ENCODE measurements at regions not wholly inside any gene's neighbourhood (a gene's known extent, or its start where the extent isn't known, plus 50 kb on each side); places are given as distances from the start of the nearest gene placed in this dataset.

- peaks cover 0 to 3% (median 0%) of the 10 kb centered on the region in 4 donors for H3K27me3 ChIP-seq (ENCODE audit: control insufficient read depth in 4 of 4, insufficient read depth in 4 of 4, low read length in 3 of 4)
- 77% methylated on average over 6 of the region's 6 CpGs for WGBS
These were observed 72.8 kb upstream of the YPEL5 start for GRCh38 chr2:30074023-30074422.

GRCh38 chr2:30078521-30078920, 68.3 kb upstream of the YPEL5 start:
- no peaks in the 10 kb centered on the region for H3K4me1 ChIP-seq (ENCODE audit: control insufficient read depth in 4 of 4, insufficient read depth in 4 of 4, low read length in 3 of 4)
- 76% methylated on average over 1 of the region's 1 CpG for whole genome bisulfite sequencing
- H3K27me3 ChIP-seq (ENCODE audit: control insufficient read depth in 4 of 4, insufficient read depth in 4 of 4, low read length in 3 of 4) = no peaks in the 10 kb centered on the region
- no peak overlapping the region for H3K27ac ChIP-seq (ENCODE audit: low read depth in 1 of 2, low read length in 2 of 2)
- H3K4me3 ChIP-seq (ENCODE audit: low read depth in 1 of 3, low read length in 3 of 3) = no peak overlapping the region
- no peaks in the 10 kb centered on the region for H3K9me3 ChIP-seq (ENCODE audit: control insufficient read depth in 4 of 4, low read length in 3 of 4)
- H3K36me3 ChIP-seq (ENCODE audit: control insufficient read depth in 4 of 4, insufficient read depth in 3 of 4, low read depth in 1 of 4, low read length in 3 of 4) = no peaks in the 10 kb centered on the region
- TF ChIP-seq FOXA1 (IDR thresholded peaks at IDR 0.05) (no peak), NR2F2 (IDR thresholded peaks at IDR 0.05) (no peak), ATF3 (IDR thresholded peaks at IDR 0.05) (no peak), SP1 (IDR thresholded peaks at IDR 0.05) (no peak), MAX (IDR thresholded peaks at IDR 0.05) (no peak)
- no peak overlapping the region for H3K9ac ChIP-seq (ENCODE audit: low read depth in 1 of 2, low read length in 2 of 2)
- DNase-seq (ENCODE audit: low spot score) = no peak

More at GRCh38 chr2:30074023-30074422, 72.8 kb upstream of the YPEL5 start:
- no peak for TF ChIP-seq GABPA (IDR thresholded peaks at IDR 0.05 in 1 of 2, conservative IDR thresholded peaks at IDR 0.05 in 1 of 2)
- Histone ChIP-seq H3K36me3 (ENCODE audit: control insufficient read depth in 4 of 4, insufficient read depth in 3 of 4, low read depth in 1 of 4, low read length in 3 of 4) (no peaks in the 10 kb centered on the region), H3K9ac (ENCODE audit: low read depth in 1 of 2, low read length in 2 of 2) (no peak overlapping the region), H3K4me3 (ENCODE audit: low read depth in 1 of 3, low read length in 3 of 3) (no peak overlapping the region), H3K9me3 (ENCODE audit: control insufficient read depth in 4 of 4, low read length in 3 of 4) (no peaks in the 10 kb centered on the region), H3K27ac (ENCODE audit: low read depth in 1 of 2, low read length in 2 of 2) (no peak overlapping the region), H3K4me1 (ENCODE audit: control insufficient read depth in 4 of 4, insufficient read depth in 4 of 4, low read length in 3 of 4) (no peaks in the 10 kb centered on the region)
- DNase-seq (ENCODE audit: low spot score) = no peak

- Histone ChIP-seq H3K9me3 (ENCODE audit: control insufficient read depth in 4 of 4, low read length in 3 of 4) (no peaks in the 10 kb centered on the region), H3K27me3 (ENCODE audit: control insufficient read depth in 4 of 4, insufficient read depth in 4 of 4, low read length in 3 of 4) (no peaks in the 10 kb centered on the region), H3K27ac (ENCODE audit: low read depth in 1 of 2, low read length in 2 of 2) (no peak overlapping the region), H3K9ac (ENCODE audit: low read depth in 1 of 2, low read length in 2 of 2) (no peak overlapping the region), H3K36me3 (ENCODE audit: control insufficient read depth in 4 of 4, insufficient read depth in 3 of 4, low read depth in 1 of 4, low read length in 3 of 4) (no peaks in the 10 kb centered on the region), H3K4me3 (ENCODE audit: low read depth in 1 of 3, low read length in 3 of 3) (no peak overlapping the region), H3K4me1 (ENCODE audit: control insufficient read depth in 4 of 4, insufficient read depth in 4 of 4, low read length in 3 of 4) (no peaks in the 10 kb centered on the region)
- DNase-seq (ENCODE audit: low spot score) = no peak
- 76% methylated on average over 4 of the region's 4 CpGs for WGBS
- TF ChIP-seq SP1 (IDR thresholded peaks at IDR 0.05) = no peak
- no peak for TF ChIP-seq CTCF (IDR thresholded peaks at IDR 0.05; ENCODE audit: low read depth, low read length, missing input control)
- TF ChIP-seq REST (IDR thresholded peaks at IDR 0.05) = no peak
- TF ChIP-seq FOXA2 (IDR thresholded peaks at IDR 0.05) = no peak
- TF ChIP-seq ATF3 (IDR thresholded peaks at IDR 0.05) = no peak
- TF ChIP-seq RXRA (IDR thresholded peaks at IDR 0.05) = no peak
- no peak for TF ChIP-seq FOXA1 (IDR thresholded peaks at IDR 0.05)
- TF ChIP-seq JUND (IDR thresholded peaks at IDR 0.05) = no peak
- TF ChIP-seq NR2F2 (IDR thresholded peaks at IDR 0.05) = no peak
- TF ChIP-seq HNF4A (conservative IDR thresholded peaks at IDR 0.05) = no peak
- TF ChIP-seq RAD21 (IDR thresholded peaks at IDR 0.05) = no peak
- no peak for TF ChIP-seq HNF4G (IDR thresholded peaks at IDR 0.05)
- TF ChIP-seq TAF1 (conservative IDR thresholded peaks at IDR 0.05) = no peak
- no peak for TF ChIP-seq MAX (IDR thresholded peaks at IDR 0.05)
- TF ChIP-seq EGR1 (IDR thresholded peaks at IDR 0.05; ENCODE audit: low read depth in 2 of 2) = no peak
- TF ChIP-seq ZBTB33 (IDR thresholded peaks at IDR 0.05) = no peak
- no peak for TF ChIP-seq YY1 (IDR thresholded peaks at IDR 0.05)
- TF ChIP-seq GABPA (IDR thresholded peaks at IDR 0.05 in 1 of 2, conservative IDR thresholded peaks at IDR 0.05 in 1 of 2) = no peak
These were observed 61.9 kb upstream of the YPEL5 start for GRCh38 chr2:30084915-30085314.
